ENCODE measurements at regions not wholly inside any gene's neighbourhood (a gene's known extent, or its start where the extent isn't known, plus 50 kb on each side); places are given as distances from the start of the nearest gene placed in this dataset.
"Not testable (repeated sequence)": the region's sequence is repeated elsewhere in the genome, so short reads cannot be mapped to it uniquely, and the experiment has no call there.

DNA sequence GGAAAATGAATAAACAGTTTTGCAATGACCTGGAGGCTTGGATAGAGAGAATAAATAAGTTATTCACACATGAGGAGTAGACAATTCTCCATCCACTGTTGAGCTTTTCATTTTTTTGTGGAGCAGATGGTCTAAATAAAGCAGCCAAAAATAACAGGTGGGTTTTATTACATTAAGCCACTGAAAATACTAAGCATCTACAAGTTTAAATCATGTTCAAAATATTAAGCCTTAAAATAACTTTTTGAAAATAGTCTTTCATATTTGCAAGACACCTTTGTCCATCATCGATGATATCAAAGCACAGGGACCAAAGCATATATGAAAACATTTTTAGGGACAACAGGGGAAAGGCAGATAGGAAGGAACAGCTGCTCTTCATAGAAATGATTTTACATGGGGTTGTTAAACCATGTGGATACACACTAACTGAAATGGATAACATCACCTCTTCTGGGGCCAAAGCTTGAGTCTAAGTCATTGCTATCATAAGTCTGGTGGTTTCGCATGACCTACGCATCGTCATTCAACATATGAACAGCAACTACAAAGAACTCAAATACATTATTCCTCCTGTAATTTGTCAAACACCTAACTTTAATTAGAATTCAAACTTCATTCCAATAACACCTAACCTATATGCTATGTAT, 197.6 kb upstream of the CHST9 start:
- no peak for DNase-seq (ENCODE audit: low spot score)

DNA sequence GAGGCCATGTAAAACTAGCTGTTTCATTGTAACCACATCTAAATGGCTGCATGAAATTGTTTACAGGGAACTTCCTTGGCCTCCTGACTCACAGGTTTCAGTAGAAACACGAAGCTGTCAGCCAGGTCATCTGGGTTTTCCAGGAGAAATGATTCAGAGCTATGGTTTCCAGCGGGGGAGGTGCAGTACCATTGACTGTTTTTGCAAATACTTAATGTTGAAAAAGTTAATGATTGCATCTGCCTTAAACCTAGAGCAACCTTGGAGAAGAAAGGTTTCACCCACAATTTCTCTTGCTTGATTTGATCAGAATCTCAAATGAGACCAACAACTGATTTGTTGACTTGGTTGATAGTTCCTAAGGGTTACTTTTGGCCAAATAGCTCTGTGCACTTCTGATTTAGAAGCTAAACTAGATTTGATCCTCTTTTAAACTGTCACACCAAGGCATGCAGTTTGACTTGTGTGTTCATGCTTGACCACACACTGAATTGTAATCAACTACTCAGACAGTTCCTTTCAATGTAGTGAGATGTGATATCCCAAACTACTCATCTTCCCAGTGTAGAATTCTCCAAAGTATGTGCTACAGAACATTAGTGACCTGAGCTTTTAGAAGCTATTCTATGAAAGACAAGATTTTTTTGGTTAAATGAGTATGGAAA, 193.5 kb upstream of the CHST9 start:
- DNase-seq (ENCODE audit: low spot score): no peak

DNA sequence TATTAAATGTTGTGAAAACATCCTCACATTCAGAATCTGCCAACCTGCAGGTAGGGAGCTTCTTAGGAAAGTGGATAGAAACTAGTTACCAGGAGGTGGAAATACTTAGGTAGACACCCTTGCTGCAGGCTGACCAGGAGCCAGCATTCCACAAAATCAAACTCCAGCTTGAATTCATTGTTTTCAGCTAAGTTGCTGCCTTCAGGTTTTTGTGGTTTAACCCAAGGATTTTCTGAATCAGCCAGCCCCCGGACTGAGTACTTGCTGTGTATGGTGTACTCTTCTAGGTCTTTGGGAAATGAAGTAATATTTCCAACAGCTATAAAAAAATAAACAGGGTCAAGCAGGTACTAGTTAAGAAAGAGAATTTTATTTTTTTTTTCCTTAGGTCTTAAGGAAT, 192.1 kb upstream of the CHST9 start:
- no peak for DNase-seq (ENCODE audit: low spot score)

DNA sequence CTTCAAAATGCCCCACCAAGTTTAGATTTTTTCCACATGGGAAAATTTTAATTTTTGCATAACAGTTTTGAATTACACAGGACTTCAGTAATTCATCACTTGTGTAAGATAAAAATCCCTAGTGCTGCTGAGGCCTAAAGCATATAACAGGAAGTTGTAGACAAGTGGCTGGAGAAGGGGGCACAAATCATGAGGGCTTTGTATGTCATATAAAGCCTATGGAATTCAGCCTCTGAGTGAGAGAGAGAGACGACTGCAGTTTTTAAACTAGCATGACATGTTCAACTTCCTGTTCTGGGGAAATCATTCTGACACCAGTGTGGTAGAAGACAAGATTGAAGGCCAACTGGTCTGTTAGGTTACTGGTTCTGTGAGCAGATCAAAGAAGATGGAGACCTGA, 187.3 kb upstream of the CHST9 start:
- DNase-seq (ENCODE audit: low spot score): no peak

DNA sequence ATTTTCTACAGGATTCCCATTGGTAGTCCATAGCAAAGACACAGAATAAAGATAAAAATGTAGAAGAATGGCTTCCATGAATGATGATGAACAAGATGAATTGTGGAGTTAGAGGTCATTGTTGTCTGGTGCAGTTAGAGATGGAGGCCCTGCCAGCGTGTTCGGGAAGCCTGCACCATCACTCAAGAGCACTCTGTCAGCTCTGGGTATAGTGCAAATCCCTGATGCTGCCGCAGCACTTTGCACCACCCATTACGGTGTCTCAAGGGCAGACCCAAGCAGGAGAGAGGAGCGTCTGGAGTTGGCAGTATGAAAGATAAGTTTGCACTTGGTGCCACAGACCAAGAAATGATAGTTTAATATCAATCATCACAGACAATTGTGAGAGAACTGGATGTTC, 181.6 kb upstream of the CHST9 start:
- no peak for DNase-seq (ENCODE audit: low spot score)

DNA sequence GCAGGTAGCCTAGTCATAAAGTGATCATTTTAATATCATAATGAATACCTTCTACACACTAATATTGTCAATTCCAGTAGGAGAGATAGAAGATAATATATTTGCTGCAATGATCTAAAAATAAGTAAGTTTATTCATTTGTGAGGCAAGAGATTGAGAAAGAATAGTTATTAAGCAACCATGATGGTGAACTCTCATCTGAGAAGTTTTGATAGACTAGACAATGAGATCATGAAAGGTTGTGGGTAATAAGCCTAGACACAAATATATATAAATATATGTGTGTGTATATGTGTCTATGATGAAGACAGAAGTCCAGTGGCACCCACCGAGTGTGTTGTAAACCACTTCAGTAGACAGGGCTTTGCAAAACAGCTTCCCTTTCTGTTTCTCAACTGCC, 181.0 kb upstream of the CHST9 start:
- no peak for DNase-seq (ENCODE audit: low spot score)

DNA sequence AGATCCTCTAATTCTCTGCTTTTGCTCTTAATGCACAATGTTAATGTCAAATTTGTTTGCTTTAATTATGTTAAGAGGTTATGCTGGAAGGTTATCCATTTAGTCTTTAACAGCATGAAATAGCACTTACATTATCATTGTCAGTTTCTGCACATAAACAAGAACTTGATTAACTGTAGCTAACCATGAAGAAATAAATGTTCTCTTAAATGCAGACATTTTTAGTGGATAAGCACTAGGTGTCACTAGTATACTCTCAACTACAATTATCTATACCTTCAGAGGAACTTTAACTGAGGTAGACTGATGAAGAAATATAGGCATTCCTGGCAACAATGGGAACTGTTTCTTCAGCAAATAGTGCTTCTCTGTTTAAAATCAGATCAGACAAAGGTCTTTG, 178.8 kb upstream of the CHST9 start:
- DNase-seq (ENCODE audit: low spot score): no peak

DNA sequence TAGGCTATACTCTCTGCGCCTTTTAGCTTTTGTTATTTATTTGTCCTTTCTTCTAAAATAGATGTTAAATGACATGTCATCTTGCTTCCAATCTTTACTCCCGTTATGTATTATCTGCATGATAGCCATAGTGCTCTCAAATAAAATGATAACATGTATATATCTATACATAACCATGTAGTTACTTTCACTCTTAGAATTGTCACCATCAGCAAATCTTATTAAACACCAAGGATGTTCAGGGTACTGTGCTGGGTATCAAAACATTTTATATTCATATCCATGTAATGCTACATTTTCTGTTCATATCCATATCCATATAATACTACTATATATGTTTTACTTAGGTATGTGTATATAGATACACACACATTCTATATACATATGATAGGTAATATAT, 176.4 kb upstream of the CHST9 start:
- no peak for DNase-seq (ENCODE audit: low spot score)

DNA sequence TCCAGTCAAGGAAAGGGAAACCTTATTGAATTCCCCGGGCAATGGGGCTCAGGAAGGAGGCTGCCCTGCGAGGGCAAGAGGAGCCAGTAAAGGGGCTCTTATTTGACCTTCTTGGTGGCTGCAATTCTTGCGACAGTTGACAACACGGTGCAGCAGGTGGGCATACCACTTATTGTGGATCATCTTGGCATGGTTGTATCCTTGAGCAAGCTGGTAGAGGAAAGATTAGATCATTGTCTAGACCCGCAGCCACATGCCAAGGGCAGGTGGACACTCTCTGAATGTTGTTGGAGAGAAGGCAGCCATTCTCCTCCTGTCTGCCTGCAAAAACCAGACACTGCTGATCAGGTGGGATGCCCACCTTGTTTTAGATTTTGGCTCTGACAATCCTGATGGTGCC, 170.2 kb upstream of the CHST9 start:
- no peak for DNase-seq (ENCODE audit: low spot score)

DNA sequence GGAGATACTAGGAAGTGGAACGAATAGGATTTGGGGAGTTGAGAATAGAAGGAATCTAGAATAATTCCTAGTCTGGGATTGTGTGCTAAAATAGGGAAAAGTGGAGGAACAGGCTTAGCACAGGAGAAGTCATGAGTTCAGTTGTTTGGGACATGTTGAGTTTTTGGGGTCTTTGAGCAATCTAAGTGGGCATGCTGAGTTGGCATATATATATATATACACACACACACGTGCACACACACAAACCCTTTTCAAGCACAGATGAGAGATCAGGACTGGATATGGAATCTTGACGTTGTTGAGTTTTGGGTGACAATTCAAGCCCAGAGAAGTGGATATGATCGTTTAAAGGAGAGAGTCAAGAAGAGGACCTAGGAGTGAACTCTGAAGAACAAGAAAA, 168.2 kb upstream of the CHST9 start:
- no peak for DNase-seq (ENCODE audit: low spot score)

DNA sequence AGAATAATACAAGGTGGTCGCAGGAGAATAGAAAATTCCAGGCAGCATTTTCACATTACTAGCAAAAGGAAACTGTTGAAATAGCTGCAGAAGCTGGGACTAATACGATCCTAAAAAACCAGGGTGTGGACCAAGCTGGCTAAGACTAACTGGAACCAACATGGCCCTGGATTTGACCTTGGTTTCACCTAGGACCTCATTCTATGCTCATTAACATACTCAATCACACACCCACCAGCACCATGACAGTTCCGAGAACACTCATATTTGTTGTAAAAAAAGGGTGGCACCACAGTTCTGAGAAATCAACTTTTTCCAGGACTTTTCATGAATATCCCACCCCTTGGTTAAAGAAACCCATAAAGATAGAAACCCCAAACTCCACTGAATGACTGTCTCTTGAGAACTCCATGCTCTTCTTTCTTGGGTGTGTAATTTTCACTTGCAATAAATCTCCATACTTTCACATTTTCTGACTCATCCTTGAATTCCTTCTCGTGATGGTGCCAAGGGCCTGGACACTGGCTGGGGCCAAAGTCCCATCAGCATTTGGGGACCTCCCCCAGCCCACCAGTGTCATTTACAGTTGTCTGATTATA, 164.3 kb upstream of the CHST9 start:
- no peak for DNase-seq (ENCODE audit: low spot score)

DNA sequence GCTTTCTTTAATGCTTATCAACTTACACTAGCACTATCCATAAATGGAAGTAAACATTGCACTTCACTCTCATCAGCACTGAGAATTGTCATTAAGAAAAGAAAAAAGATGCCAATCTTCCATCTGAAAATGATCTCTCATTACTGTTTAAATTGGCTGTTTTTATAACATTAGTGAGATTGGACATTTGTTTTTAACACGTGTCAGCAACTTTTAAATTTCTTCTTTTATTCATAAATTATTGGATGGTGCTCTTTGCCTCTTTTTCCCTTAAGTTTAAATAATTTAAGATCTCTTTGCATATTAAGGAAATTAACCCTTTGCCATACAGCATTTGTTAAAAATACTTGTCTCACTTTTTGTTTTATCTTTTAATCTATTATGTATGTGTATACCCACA, 146.5 kb upstream of the CHST9 start:
- DNase-seq (ENCODE audit: low spot score): no peak

DNA sequence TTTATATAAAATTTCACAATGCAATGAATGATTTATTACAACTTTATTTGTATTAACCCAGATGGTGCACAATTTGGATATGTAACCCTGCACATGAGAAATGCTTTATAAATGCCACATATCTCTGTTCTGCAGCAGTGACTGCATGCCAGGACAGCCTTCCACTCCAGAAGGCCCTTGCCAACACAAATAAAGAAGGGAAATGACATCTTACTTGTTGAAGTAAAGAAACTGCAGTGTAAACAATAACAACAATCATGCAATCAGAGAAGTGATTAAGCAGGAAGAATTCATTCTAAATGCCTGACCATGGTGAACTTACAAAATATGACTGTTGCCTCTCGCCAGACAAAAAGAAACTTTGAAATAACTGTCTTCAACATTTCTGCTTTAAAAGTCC, 129.9 kb upstream of the CHST9 start:
- no peak for DNase-seq (ENCODE audit: low spot score)

DNA sequence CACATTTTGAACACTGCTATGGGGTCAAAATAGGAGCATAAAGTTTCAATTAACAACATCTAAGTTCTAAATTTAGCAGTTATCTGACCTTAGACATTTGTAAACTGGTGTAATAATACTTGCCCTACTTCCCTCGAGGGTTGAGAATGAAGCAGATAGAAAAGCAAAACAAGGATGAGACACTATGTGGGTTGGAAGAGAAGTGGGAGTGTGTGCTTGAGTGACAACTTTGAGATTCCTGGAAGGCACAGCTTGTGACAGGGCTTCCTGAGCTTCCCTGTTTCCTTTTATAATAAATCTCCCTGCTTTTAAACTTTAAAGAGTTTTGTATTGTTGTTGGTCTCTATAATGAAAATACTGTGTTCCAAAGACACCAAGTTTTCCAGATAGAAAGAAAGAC, 128.6 kb upstream of the CHST9 start:
- DNase-seq (ENCODE audit: low spot score): peak; percentile 42

DNA sequence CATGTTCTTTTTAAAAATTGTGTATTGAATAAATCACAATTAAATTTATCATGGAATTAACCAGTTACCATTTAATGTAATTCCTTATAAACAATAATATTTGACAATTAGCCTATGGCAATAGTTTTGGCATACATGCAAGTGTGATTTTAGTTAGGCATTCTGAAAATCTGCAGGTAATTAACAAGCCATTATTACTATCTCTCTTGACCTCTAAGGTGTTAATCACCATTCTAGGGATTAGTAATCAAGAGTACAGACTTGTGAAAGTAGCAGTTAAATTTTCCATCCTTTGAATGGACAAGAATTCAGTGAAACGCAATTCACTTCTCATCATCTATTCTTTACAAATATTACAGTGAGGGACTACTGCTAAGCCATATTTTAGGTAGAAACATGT, 127.7 kb upstream of the CHST9 start:
- no peak for DNase-seq (ENCODE audit: low spot score)

DNA sequence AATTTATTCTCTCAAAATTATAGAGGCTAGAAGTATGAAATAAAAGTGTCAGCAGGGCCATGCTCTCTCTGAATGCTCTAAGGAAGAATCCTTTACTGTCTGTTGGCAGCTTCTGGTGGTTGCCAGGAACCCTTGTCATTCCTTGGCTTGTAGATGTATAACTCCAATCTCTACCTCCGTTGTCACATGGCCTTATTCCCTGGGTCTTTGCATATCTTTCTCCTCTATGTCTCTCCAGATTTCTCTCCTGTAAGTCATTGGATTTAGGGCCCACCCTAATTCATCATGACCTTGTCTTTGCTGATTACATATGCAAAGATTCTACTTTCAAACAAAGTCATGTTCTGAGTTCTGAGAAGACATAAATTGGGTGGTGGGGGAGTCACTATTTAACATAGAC, 127.0 kb upstream of the CHST9 start:
- DNase-seq (ENCODE audit: low spot score): no peak

DNA sequence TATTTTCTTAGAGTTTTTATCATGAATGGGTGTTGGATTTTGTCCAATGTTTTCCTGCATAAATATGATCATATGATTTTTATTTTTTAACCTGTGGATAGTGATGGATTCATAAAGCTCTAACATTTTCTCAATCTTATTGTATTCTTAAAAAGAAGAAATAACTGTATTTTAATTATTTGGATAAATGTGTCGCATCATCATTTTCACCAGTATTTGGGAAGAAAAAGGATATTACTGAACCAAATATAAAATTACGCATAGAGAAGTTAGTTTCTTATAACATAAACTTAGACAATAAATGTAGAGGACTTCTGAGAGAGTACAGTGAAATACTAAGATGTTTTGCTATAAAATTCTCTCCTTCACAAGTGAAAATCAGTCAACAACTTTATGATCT, 126.0 kb upstream of the CHST9 start:
- no peak for DNase-seq (ENCODE audit: low spot score)

DNA sequence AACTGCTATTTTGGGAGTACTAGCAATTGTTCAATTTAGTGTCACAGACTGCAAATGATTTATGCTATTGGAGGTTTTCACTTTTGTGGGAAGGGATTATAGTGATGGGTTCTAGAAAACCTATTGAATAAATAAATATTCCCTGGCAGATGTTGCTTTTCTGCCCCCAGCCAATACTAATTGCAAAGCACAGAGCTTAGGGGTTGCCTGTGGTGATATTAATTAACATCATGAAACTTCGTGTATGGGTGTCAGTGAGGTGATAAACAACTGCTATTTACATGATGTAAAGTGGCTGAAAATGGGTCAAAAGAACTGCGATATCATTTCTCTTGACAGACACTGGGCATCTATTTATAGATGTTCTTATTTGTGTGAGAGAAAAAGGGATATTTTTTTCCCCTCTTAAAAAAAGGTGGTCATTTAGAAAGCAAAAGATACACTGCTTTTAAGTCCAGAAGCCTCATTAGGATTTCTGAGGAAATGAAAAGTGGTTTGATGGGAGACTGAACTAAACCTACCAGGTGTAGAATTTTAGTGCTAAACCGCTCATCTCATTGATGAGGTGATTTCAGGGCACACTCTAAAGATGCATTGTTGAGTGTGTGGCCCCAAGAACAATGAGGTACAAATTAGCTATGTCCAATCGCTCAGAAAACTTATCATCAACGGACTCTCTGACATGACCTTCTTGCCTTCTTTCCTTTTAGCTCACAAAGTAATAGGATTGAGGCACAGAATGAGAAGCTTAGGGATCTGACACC, 116.7 kb upstream of the CHST9 start:
- no peak for DNase-seq (ENCODE audit: low spot score)

DNA sequence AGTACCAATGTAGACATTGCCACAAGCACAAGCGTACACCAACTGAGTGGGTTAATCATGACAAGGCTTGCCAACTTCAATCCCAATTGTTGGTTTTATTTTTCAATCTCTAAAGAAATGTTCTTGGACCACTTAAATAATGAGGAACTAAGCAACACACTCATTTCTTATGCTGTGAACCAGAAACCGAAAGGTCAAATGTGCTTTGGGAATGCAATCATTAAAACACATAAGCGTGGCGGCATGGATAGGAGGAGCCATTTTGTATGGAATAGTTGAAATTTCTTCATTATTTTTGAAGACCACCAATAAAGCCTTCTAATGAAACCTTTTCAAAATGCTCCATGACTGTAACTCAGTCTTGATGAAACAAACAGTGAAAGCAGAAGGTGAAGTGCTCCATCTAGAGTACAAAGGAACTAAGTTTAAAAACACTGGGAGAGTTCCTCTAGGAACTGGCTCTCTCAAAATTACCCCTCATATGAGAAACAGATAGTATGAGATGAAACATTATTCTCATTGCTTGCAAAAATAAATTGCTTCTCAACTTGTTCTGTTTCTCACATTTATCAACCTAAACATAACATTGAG, 113.2 kb upstream of the CHST9 start:
- peak; percentile 3 for DNase-seq (ENCODE audit: low spot score)

DNA sequence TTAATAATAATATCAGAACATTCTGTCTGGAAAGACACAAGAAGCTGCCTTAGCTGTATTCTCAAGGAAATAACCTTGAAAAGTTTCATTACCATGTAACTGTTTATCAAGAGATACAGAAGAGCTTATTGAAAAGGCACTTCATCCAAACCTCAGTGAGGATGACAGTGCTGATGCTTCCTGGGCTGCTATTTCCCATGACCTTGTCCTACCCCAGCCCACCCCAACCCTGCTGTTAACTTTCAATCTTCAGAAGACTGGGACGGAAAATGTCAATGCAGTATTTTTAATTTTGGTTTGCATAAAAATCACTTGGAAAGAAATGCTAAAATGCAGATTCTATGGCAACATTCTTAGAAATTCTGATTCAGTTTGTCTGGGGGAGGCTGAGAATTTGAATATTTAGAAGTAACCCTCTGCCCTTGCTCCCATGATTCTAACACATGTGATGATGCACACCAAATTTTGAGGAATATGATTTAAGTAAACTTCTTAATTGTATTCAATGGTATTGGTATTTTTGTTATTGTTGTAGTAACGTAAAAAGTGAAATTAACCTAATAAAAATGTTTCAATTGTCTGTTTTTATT, 101.0 kb upstream of the CHST9 start:
- DNase-seq (ENCODE audit: low spot score): not testable (repeated sequence)

DNA sequence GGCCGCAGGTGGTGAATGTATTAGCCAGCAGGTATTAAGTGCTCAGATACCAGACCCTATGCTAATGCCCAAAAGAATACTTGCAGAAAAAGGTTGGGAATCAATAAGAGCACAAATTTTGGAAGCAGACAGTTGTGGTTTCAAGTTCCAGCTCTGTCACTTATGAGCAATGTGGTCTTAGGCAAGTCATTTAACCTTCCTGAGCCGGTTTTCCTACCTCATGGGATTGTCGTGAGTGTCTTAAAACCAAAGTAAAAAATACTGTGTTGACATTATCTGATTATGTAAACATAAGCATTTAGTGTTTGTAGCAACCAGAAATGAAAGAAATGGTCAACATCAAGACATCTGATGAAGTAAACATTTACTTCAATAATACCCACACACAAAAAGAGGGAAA, 93.0 kb upstream of the CHST9 start:
- DNase-seq (ENCODE audit: low spot score): no peak

DNA sequence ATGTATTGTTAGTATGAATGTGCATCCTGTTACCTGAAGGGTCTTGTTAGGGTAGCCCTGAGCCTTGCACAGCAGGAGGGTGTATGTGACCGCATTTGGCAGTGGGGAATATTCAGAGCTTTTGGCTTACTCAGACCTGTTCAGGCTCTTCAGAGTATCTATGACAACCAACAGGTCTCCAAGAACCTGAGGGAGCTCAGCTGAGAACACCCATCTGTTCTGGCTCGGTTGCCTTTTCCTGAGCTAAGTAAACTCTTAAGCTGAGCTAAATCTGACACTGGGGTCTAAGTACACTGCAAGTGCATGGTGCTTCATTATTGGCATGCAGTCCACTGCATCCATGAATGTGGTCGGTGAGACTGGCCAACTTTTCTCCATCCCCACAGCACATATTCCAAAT, 92.4 kb upstream of the CHST9 start:
- no peak for DNase-seq (ENCODE audit: low spot score)

All from putamen (tissue), 1 donor.